ENCODE measurements at regions not wholly inside any gene's neighbourhood (a gene's known extent, or its start where the extent isn't known, plus 50 kb on each side); places are given as distances from the start of the nearest gene placed in this dataset.

- no peak for DNase-seq (ENCODE audit: low spot score)
- Mint-ChIP-seq H3K36me3 (ENCODE audit: low read depth, unreplicated experiment) (no peaks in the 10 kb centered on the region), H3K9me3 (ENCODE audit: unreplicated experiment) (peaks cover 29% of the 10 kb centered on the region), H3K27ac (ENCODE audit: unreplicated experiment) (no peak overlapping the region), H3K4me3 (ENCODE audit: unreplicated experiment) (no peak overlapping the region), H3K4me1 (ENCODE audit: unreplicated experiment) (no peaks in the 10 kb centered on the region), H3K27me3 (ENCODE audit: unreplicated experiment) (peaks cover 2% of the 10 kb centered on the region)
- TF ChIP-seq, protein P1, sequence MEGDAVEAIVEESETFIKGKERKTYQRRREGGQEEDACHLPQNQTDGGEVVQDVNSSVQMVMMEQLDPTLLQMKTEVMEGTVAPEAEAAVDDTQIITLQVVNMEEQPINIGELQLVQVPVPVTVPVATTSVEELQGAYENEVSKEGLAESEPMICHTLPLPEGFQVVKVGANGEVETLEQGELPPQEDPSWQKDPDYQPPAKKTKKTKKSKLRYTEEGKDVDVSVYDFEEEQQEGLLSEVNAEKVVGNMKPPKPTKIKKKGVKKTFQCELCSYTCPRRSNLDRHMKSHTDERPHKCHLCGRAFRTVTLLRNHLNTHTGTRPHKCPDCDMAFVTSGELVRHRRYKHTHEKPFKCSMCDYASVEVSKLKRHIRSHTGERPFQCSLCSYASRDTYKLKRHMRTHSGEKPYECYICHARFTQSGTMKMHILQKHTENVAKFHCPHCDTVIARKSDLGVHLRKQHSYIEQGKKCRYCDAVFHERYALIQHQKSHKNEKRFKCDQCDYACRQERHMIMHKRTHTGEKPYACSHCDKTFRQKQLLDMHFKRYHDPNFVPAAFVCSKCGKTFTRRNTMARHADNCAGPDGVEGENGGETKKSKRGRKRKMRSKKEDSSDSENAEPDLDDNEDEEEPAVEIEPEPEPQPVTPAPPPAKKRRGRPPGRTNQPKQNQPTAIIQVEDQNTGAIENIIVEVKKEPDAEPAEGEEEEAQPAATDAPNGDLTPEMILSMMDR (IDR thresholded peaks at IDR 0.05; ENCODE audit: unreplicated experiment), result no peak
Measured at GRCh38 chr7:68400783-68401182, 1197.5 kb upstream of the AUTS2 start.

DNA sequence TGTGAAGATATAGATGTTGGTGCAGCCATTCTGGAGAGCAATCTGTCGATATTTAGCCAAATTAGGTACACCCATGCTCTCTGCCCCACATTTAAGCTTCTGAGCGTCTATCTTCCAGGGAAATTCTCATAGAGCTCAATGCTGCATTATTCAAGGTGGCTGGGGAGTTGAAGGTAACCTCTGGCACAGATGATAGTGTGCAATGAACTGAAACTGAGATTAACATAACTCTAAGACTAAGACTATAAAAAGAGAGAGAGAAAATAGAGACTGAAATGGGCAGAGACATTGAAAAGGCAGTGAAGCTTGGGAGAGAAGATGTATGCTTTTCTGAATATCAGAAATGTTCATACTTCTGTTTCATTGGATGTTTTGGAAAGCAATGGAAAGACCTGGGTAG lies 1197.0 kb upstream of the AUTS2 start:
- DNase-seq (ENCODE audit: low spot score), result no peak
- TF ChIP-seq, protein P1 (IDR thresholded peaks at IDR 0.05; ENCODE audit: unreplicated experiment), result no peak
- Mint-ChIP-seq H3K4me1 (ENCODE audit: unreplicated experiment) (no peaks in the 10 kb centered on the region), H3K36me3 (ENCODE audit: low read depth, unreplicated experiment) (no peaks in the 10 kb centered on the region), H3K27ac (ENCODE audit: unreplicated experiment) (no peak overlapping the region), H3K9me3 (ENCODE audit: unreplicated experiment) (peaks cover 29% of the 10 kb centered on the region), H3K27me3 (ENCODE audit: unreplicated experiment) (peaks cover 2% of the 10 kb centered on the region), H3K4me3 (ENCODE audit: unreplicated experiment) (no peak overlapping the region)

DNA sequence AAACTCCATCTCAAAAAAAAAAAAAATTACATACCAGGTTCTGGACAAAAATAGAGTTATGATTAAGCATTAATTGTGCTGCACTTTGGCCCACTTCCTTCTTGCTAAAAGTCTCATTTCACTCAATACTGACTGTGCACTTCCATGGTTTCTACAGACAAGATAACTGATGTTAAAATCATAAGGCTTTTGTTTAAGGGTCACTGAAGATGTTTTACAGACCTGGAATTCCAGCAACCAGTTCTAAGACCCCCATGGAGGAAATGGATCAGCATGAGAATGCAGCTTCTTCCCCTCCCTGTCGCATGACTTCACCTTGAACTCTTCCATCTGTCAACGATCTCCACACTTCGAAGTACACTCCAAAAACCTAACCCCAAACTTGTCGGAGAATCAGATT lies 1191.8 kb upstream of the AUTS2 start:
- Mint-ChIP-seq H3K4me1 (ENCODE audit: unreplicated experiment) (no peaks in the 10 kb centered on the region), H3K4me3 (ENCODE audit: unreplicated experiment) (no peak overlapping the region), H3K36me3 (ENCODE audit: low read depth, unreplicated experiment) (no peaks in the 10 kb centered on the region), H3K27me3 (ENCODE audit: unreplicated experiment) (no peaks in the 10 kb centered on the region), H3K27ac (ENCODE audit: unreplicated experiment) (no peak overlapping the region), H3K9me3 (ENCODE audit: unreplicated experiment) (peaks cover 15% of the 10 kb centered on the region)
- no peak for DNase-seq (ENCODE audit: low spot score)
- TF ChIP-seq, protein P1 (IDR thresholded peaks at IDR 0.05; ENCODE audit: unreplicated experiment), result no peak

DNA sequence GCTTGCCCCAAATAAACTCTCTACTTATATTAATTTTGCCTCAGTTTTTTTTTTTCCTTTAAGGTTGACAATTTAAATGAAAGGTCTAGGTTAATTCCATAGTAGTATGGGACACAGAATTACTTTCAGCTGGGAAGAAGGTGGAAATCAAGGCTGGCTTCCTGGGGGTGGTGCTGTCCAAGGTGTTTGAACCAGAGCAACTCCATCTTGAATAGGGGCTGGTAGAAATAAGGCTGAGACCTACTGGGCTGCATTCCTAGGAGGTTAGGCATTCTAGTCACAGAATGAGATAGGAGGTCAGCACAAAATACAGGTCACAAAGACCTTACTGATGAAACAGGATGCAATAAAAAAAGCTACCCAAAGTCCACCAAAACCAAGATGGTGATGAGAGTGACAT lies 1190.8 kb upstream of the AUTS2 start:
- Mint-ChIP-seq H3K4me1 (ENCODE audit: unreplicated experiment) (no peaks in the 10 kb centered on the region), H3K9me3 (ENCODE audit: unreplicated experiment) (peaks cover 19% of the 10 kb centered on the region), H3K27ac (ENCODE audit: unreplicated experiment) (no peak overlapping the region), H3K4me3 (ENCODE audit: unreplicated experiment) (no peak overlapping the region), H3K27me3 (ENCODE audit: unreplicated experiment) (peaks cover 4% of the 10 kb centered on the region), H3K36me3 (ENCODE audit: low read depth, unreplicated experiment) (no peaks in the 10 kb centered on the region)
- TF ChIP-seq, protein P1 (IDR thresholded peaks at IDR 0.05; ENCODE audit: unreplicated experiment), result no peak
- no peak for DNase-seq (ENCODE audit: low spot score)

- no peak overlapping the region for H3K27ac Mint-ChIP-seq (ENCODE audit: unreplicated experiment)
Measured at GRCh38 chr7:68408873-68409272, 1189.4 kb upstream of the AUTS2 start.

More at GRCh38 chr7:68408873-68409272, 1189.4 kb upstream of the AUTS2 start:
- Mint-ChIP-seq H3K36me3 (ENCODE audit: low read depth, unreplicated experiment) (no peaks in the 10 kb centered on the region), H3K27me3 (ENCODE audit: unreplicated experiment) (peaks cover 4% of the 10 kb centered on the region), H3K4me3 (ENCODE audit: unreplicated experiment) (no peak overlapping the region), H3K4me1 (ENCODE audit: unreplicated experiment) (no peaks in the 10 kb centered on the region), H3K9me3 (ENCODE audit: unreplicated experiment) (peaks cover 15% of the 10 kb centered on the region)
- no peak for DNase-seq (ENCODE audit: low spot score)
- TF ChIP-seq, protein P1 (IDR thresholded peaks at IDR 0.05; ENCODE audit: unreplicated experiment), result no peak
